H1 (cell line): ENCODE measurements at regions not wholly inside any gene's neighbourhood (a gene's known extent, or its start where the extent isn't known, plus 50 kb on each side); places are given as distances from the start of the nearest gene placed in this dataset.

ENCODE experiments used
- CEBPB ChIP-seq: IDR thresholded peaks from 2 replicates; pipeline ENCODE4 v1.6.1; 2012; ENCODE audit warnings: low read depth, low read length

GRCh38 chr9:32701321-32702022, 66.0 kb upstream of the TAF1L start (continued):
- TF ChIP-seq CEBPB, result no peak
